GM23338 (cell line): ENCODE measurements at regions not wholly inside any gene's neighbourhood (a gene's known extent, or its start where the extent isn't known, plus 50 kb on each side); places are given as distances from the start of the nearest gene placed in this dataset.

Experiments used
- CREB1 ChIP-seq: fragments of 250-450 bp; sonication (Bioruptor Pico); IDR thresholded peaks from 2 replicates; pipeline ENCODE4 v1.5.0; 2020; ENCODE audit warnings: low read depth, mild to moderate bottlenecking, moderate library complexity
- EZH2phosphoT487 ChIP-seq: fragments of 200-600 bp; sonication (generic); IDR thresholded peaks from one replicate; pipeline ENCODE4 v1.8.1; 2018; ENCODE audit warnings: antibody characterized with exemption; ENCODE audit not compliant: unreplicated experiment
- JUNB ChIP-seq: IDR thresholded peaks from one replicate; pipeline ENCODE4 v1.6.1; 2016; ENCODE audit warnings: antibody characterized with exemption; ENCODE audit not compliant: unreplicated experiment
- REST ChIP-seq: IDR thresholded peaks from one replicate; pipeline ENCODE4 v1.6.1; 2018; ENCODE audit warnings: antibody characterized with exemption; ENCODE audit not compliant: unreplicated experiment
- ZNF331 ChIP-seq: fragments of 250-450 bp; sonication (Bioruptor Pico); IDR thresholded peaks from 2 replicates; pipeline ENCODE4 v1.5.0; 2020; ENCODE audit warnings: low read depth, mild to moderate bottlenecking, moderate library complexity
- ZNF462 ChIP-seq: fragments of 250-450 bp; sonication (Bioruptor Pico); IDR thresholded peaks from 2 replicates; pipeline ENCODE4 v1.5.0; 2020; ENCODE audit warnings: mild to moderate bottlenecking, moderate library complexity

GRCh38 chr14:58876608-58877007 lies 238.8 kb downstream of the DACT1 start (continued):
- TF ChIP-seq REST: no peak
- no peak for TF ChIP-seq ZNF331 (CRISPR knock-in tag)
- TF ChIP-seq CREB1: no peak
- no peak for TF ChIP-seq JUNB
- no peak for TF ChIP-seq ZNF462 (CRISPR knock-in tag)
- no peak for TF ChIP-seq EZH2phosphoT487
